ENCODE measurements at regions not wholly inside any gene's neighbourhood (a gene's known extent, or its start where the extent isn't known, plus 50 kb on each side); places are given as distances from the start of the nearest gene placed in this dataset.

GRCh38 chr1:163872067-163872466 lies 550.3 kb downstream of the NUF2 start:
- no TSS peak for BruUV-seq (replicated peaks)

GRCh38 chr1:163874070-163874469 lies 552.3 kb downstream of the NUF2 start:
- intact Hi-C loops (cut with micrococcal nuclease), result no loop called here
- CTCF ChIA-PET, result interaction anchor here (0.8 to 1.7 kb wide), 5 partner anchors 12 to 313 kb away, joined by 3 to 5 read pairs (median 3); no protein-coding TSS in a partner anchor
- DNase-seq (ENCODE audit: low read depth, low spot score), result no peak

More at GRCh38 chr1:163872067-163872466, 550.3 kb downstream of the NUF2 start:
- DNase-seq (ENCODE audit: low read depth, low spot score), result no peak
- Histone ChIP-seq H3K9ac (replicated peaks; ENCODE audit: extremely low read depth, insufficient read depth, low read length) (no peak overlapping the region), H3K4me3 (replicated peaks in 1 of 3; ENCODE audit: insufficient read depth in 1 of 3, low read depth in 1 of 3, low read length in 3 of 3) (no peak overlapping the region), H3K36me3 (ENCODE audit: control insufficient read depth in 2 of 2, extremely low read depth in 1 of 2, insufficient read depth in 2 of 2, low read length in 2 of 2) (no peaks in the 10 kb centered on the region), H2AFZ (ENCODE audit: low read depth, low read length) (no peak overlapping the region), H4K20me1 (replicated peaks; ENCODE audit: control insufficient read depth, extremely low read depth, insufficient read depth, low read length) (no peaks in the 10 kb centered on the region), H3K9me1 (replicated peaks; ENCODE audit: control insufficient read depth, extremely low read depth, insufficient read depth, low read length) (no peaks in the 10 kb centered on the region), H3K9me3 (replicated peaks; ENCODE audit: control insufficient read depth, insufficient read depth, low read length) (no peaks in the 10 kb centered on the region), H3K79me2 (ENCODE audit: control insufficient read depth, insufficient read depth, low read length) (no peaks in the 10 kb centered on the region), H3K27me3 (ENCODE audit: control insufficient read depth in 2 of 2, insufficient read depth in 2 of 2, low read length in 2 of 2) (no peaks in the 10 kb centered on the region), H3K4me2 (ENCODE audit: insufficient read depth, low read length) (no peak overlapping the region), H3K4me1 (ENCODE audit: control insufficient read depth, extremely low read depth, insufficient read depth, low read length) (peaks cover 20% of the 10 kb centered on the region), H3K27ac (ENCODE audit: insufficient read depth, low read depth, low read length) (no peak overlapping the region)
- intact Hi-C loops (cut with micrococcal nuclease) (no loop called here), dilution Hi-C loops (cut with MboI; ENCODE audit: extremely low pct_ligation_motif_present, low sequenced_read_pairs) (no loop called here)
- TF ChIP-seq MYC (IDR thresholded peaks at IDR 0.05; ENCODE audit: low read depth, low read length) (no peak), CTCF (IDR thresholded peaks at IDR 0.05; ENCODE audit: extremely low read depth in 1 of 2, insufficient read depth in 1 of 2, low read depth in 1 of 2, low read length in 2 of 2) (no peak)
- ChIA-PET POLR2A (no interaction called here), CTCF (no interaction called here)
- no peak for FAIRE-seq

More at GRCh38 chr1:163874070-163874469, 552.3 kb downstream of the NUF2 start:
- no peaks in the 10 kb centered on the region for H4K20me1 ChIP-seq (replicated peaks; ENCODE audit: control insufficient read depth, extremely low read depth, insufficient read depth, low read length)
- no peak for FAIRE-seq
- H3K36me3 ChIP-seq (ENCODE audit: control insufficient read depth in 2 of 2, extremely low read depth in 1 of 2, insufficient read depth in 2 of 2, low read length in 2 of 2), result no peaks in the 10 kb centered on the region
- dilution Hi-C loops (cut with MboI; ENCODE audit: extremely low pct_ligation_motif_present, low sequenced_read_pairs), result no loop called here
- BruUV-seq (replicated peaks), result no TSS peak
- TF ChIP-seq POLR2A (IDR thresholded peaks at IDR 0.05; ENCODE audit: low read depth, low read length), result no peak
- TF ChIP-seq JUN (IDR thresholded peaks at IDR 0.05; ENCODE audit: borderline replicate concordance, insufficient read depth, insufficient read length, low read depth), result no peak
- peak; percentile 27 to 28 for TF ChIP-seq CTCF (IDR thresholded peaks at IDR 0.05; ENCODE audit: extremely low read depth in 1 of 2, insufficient read depth in 1 of 2, low read depth in 1 of 2, low read length in 2 of 2)
- TF ChIP-seq MAX (IDR thresholded peaks at IDR 0.05; ENCODE audit: insufficient read depth, insufficient read length), result no peak
- no peak for TF ChIP-seq EZH2 (IDR thresholded peaks at IDR 0.05; ENCODE audit: borderline replicate concordance, low read depth, low read length, severe bottlenecking)
- no peak for TF ChIP-seq FOS (IDR thresholded peaks at IDR 0.05; ENCODE audit: borderline replicate concordance, insufficient read depth, low read length)
- H3K4me3 ChIP-seq (replicated peaks in 1 of 3; ENCODE audit: insufficient read depth in 1 of 3, low read depth in 1 of 3, low read length in 3 of 3), result no peak overlapping the region
- H3K9ac ChIP-seq (replicated peaks; ENCODE audit: extremely low read depth, insufficient read depth, low read length), result no peak overlapping the region
- H3K4me2 ChIP-seq (ENCODE audit: insufficient read depth, low read length), result no peak overlapping the region
- H3K4me1 ChIP-seq (ENCODE audit: control insufficient read depth, extremely low read depth, insufficient read depth, low read length), result peaks cover 24% of the 10 kb centered on the region
- H2AFZ ChIP-seq (ENCODE audit: low read depth, low read length), result no peak overlapping the region
- no peak overlapping the region for H3K27ac ChIP-seq (ENCODE audit: insufficient read depth, low read depth, low read length)
- POLR2A ChIA-PET, result no interaction called here
- H3K27me3 ChIP-seq (ENCODE audit: control insufficient read depth in 2 of 2, insufficient read depth in 2 of 2, low read length in 2 of 2), result no peaks in the 10 kb centered on the region
- H3K9me1 ChIP-seq (replicated peaks; ENCODE audit: control insufficient read depth, extremely low read depth, insufficient read depth, low read length), result no peaks in the 10 kb centered on the region
- no peaks in the 10 kb centered on the region for H3K79me2 ChIP-seq (ENCODE audit: control insufficient read depth, insufficient read depth, low read length)
- no peaks in the 10 kb centered on the region for H3K9me3 ChIP-seq (replicated peaks; ENCODE audit: control insufficient read depth, insufficient read depth, low read length)
